Heart left ventricle (tissue), 16 donors: ENCODE measurements at regions not wholly inside any gene's neighbourhood (a gene's known extent, or its start where the extent isn't known, plus 50 kb on each side); places are given as distances from the start of the nearest gene placed in this dataset.

Source experiments
- ATAC-seq, 4 donors: fragments of 200-7000 bp; cut with Tn5 transposase; one replicate each; pipeline ENCODE4 v1.9.1; 2020 to 2022; ENCODE audit warnings: moderate library complexity in 4 of 4, mild to moderate bottlenecking in 3 of 4, moderate number of reproducible peaks in 1 of 4
- DNase-seq, 5 donors: peaks; one replicate each; pipeline ENCODE4 v3.0.0-alpha.2; 2020
- H3K27ac ChIP-seq, 12 donors: fragments of 200-600 bp; sonication (generic) in 4 of 12; one replicate each; pipeline versions ENCODE4 v1.5.0 to v1.8.0; 2016 to 2022; ENCODE audit warnings: mild to moderate bottlenecking in 2 of 12
- H3K27me3 ChIP-seq, 9 donors: fragments of 200-600 bp; sonication (generic) in 2 of 9; one replicate each; pipeline versions ENCODE4 v1.5.1 to v1.8.0; 2016 to 2022; ENCODE audit warnings: mild to moderate bottlenecking in 3 of 9
- H3K36me3 ChIP-seq, 9 donors: fragments of 200-600 bp; sonication (generic) in 2 of 9; one replicate each; pipeline versions ENCODE4 v1.5.0 to v1.8.0; 2018 to 2022; ENCODE audit warnings: mild to moderate bottlenecking in 2 of 9
- H3K4me1 ChIP-seq, 12 donors: fragments of 200-600 bp; sonication (generic) in 4 of 12; one replicate each; pipeline versions ENCODE4 v1.5.0 to v1.8.0; 2016 to 2022; ENCODE audit warnings: mild to moderate bottlenecking in 3 of 12
- H3K4me3 ChIP-seq, 12 donors: fragments of 200-600 bp; sonication (generic) in 4 of 12; one replicate each; pipeline versions ENCODE4 v1.5.0 to v1.8.0; 2017 to 2022; ENCODE audit warnings: mild to moderate bottlenecking in 9 of 12, moderate library complexity in 4 of 12
- H3K9me3 ChIP-seq, 12 donors: fragments of 200-600 bp; sonication (generic) in 4 of 12; one replicate each; pipeline versions ENCODE4 v1.5.0 to v1.8.0; 2016 to 2022; ENCODE audit warnings: mild to moderate bottlenecking in 1 of 12
- POLR2A ChIP-seq, 2 donors: fragments of 450-650 bp; IDR thresholded peaks; one replicate each; pipeline ENCODE4 v1.6.1; 2017; ENCODE audit warnings: antibody characterized with exemption in 2 of 2, mild to moderate bottlenecking in 2 of 2, moderate library complexity in 2 of 2
- WGBS, 4 donors: extraction: QIAGEN DNeasy Blood & Tissue Kit in 2 of 4; methylation state at CpG; one replicate each; pipeline versions ENCODE4 v1.1.5 to v1.1.7; 2013 to 2018; 5-methylcytosine and 5-hydroxymethylcytosine counted together
- intact Hi-C, 10 donors: fragments of 100-400 bp; cut with DNase I; formaldehyde crosslinking; loops; one replicate each; pipeline versions ENCODE4 v1.11.1 to v1.14.2; 2022
- TF ChIP-seq, protein P1 (sequence below), 12 donors: fragments of 200-600 bp; sonication (generic) in 4 of 12; IDR thresholded peaks; one replicate each; pipeline versions ENCODE4 v1.5.0 to v1.8.0; 2018 to 2022; ENCODE audit warnings: antibody characterized with exemption in 12 of 12, mild to moderate bottlenecking in 5 of 12
- donor health status: ischemic (EF 13 %, LVEDD 7.1; RV severe dilation, severe dysfunction).
- donor health status: healthy with polysubstance abuse.
- donor health status: DM: no; HTN: yes; CAD: no.
- donor health status: DM: no; HTN: no; CAD: no.
- donor health status: ischemic (EF 25% LVEDD 6.9; RV normal size, moderate dysfunction).
- donor health status: ischemic (EF 25% LVEDD 5.7; RV mildly dilated, moderate dysfunction).
- donor health status: healthy.
- donor health status: DM: yes; HTN: yes; CAD: no.
- donor health status: ischemic (EF 35%, LVEDD 5.7; RV mildly dilated, moderate dysfunction).
- donor health status: nonischemic (EF 11% LVEDD 7.7; RV severe dilation, severe dysfunction).
- donor health status: DM: yes; HTN: yes; CAD: no.
- donor health status: PGD.
- donor health status: ischemic (EF 29% LVEDD 5.4; RV normal size, mild dysfunction).
- donor health status: nonischemic (EF 23%, LVEDD 6.1; RV moderate dilation, normal function).

DNA sequence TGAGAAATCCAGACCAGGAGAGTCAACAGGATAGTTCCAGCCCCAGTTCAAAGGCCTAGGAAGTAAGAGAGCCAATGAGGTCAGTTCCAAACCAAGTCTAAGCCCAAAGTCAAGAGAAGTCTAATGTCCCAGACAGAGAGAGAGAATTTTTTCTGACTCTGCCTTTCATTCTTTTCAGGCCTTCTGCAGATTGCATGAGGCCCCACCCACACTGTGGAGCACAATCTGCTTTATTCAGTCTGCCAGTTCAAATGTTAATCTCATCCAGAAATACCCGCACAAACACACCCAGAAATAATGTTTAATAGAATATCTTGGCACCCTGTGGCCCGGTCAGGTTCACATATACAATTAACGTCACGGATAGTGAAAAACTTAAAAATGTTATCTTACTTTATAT, 962.4 kb upstream of the SOX9 start:
- no peak overlapping the region for H3K4me3 ChIP-seq
- intact Hi-C loops: no loop called here
- H3K27me3 ChIP-seq: no peaks in the 10 kb centered on the region
- ATAC-seq (no peak), DNase-seq (no peak)
- H3K27ac ChIP-seq: no peak overlapping the region
- 63 to 91% (median 90%) methylated on average over 4 of the region's 4 CpGs for WGBS, 4 donors
- H3K4me1 ChIP-seq: no peaks in the 10 kb centered on the region
- TF ChIP-seq, protein P1, sequence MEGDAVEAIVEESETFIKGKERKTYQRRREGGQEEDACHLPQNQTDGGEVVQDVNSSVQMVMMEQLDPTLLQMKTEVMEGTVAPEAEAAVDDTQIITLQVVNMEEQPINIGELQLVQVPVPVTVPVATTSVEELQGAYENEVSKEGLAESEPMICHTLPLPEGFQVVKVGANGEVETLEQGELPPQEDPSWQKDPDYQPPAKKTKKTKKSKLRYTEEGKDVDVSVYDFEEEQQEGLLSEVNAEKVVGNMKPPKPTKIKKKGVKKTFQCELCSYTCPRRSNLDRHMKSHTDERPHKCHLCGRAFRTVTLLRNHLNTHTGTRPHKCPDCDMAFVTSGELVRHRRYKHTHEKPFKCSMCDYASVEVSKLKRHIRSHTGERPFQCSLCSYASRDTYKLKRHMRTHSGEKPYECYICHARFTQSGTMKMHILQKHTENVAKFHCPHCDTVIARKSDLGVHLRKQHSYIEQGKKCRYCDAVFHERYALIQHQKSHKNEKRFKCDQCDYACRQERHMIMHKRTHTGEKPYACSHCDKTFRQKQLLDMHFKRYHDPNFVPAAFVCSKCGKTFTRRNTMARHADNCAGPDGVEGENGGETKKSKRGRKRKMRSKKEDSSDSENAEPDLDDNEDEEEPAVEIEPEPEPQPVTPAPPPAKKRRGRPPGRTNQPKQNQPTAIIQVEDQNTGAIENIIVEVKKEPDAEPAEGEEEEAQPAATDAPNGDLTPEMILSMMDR (IDR thresholded peaks at IDR 0.05): no peak
- no peak for TF ChIP-seq POLR2A (IDR thresholded peaks at IDR 0.05)
- no peaks in the 10 kb centered on the region for H3K9me3 ChIP-seq
- no peaks in the 10 kb centered on the region for H3K36me3 ChIP-seq

DNA sequence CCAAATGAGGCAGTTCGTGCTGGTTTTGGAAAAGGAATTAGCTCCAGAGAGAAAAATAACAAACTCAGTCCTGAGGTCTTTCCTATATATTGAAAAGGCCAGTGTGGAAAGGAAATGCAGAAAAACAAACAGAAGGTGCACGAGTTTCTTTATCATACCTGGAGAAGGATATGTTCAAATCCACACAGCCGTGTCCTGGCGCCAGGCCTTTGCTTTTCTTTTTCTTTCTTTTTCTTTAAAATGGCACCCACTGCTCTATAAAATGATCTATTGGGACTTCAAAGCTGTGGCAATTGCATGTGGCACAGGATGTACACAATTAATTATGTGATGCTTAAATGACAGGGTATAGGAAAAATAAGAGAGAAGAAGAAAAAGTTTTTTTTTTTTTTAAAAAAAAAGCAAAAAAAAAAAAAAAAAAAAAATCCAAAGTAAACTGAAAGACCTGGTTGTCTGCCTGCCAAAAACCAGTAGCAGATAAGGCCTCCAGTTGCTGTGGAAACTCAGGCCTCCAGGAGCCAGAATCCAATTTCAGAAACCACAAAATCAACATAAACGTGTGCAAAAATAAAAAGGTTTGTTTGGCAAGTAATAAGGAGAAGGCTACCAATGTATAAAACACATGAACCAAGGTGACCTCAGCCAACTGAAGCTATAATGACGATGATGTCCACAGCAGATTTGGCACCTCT, 957.6 kb upstream of the SOX9 start:
- Histone ChIP-seq H3K36me3 (no peaks in the 10 kb centered on the region), H3K27me3 (no peaks in the 10 kb centered on the region), H3K9me3 (no peaks in the 10 kb centered on the region), H3K4me3 (no peak overlapping the region), H3K4me1 (no peaks in the 10 kb centered on the region), H3K27ac (no peak overlapping the region)
- intact Hi-C loops: no loop called here
- TF ChIP-seq, protein P1 (IDR thresholded peaks at IDR 0.05): no peak
- TF ChIP-seq POLR2A (IDR thresholded peaks at IDR 0.05): no peak
- 54 to 64% (median 62%) methylated on average over 6 of the region's 6 CpGs for WGBS, 4 donors
- DNase-seq (no peak), ATAC-seq (no peak)

DNA sequence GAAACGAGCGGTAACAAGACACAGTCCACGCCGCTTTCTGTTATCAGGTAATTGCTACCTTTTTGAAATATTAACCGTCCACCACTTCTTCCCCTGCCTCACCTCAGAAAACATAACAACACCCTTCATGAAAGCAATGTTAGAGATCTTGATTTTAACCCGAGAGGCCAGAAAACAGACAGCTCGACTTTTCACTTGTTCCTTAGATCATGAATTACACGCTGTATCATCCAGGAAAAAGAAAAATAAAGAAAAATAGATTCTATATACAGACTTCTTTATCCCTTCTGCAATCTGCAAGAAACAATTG, 957.1 kb upstream of the SOX9 start:
- no peaks in the 10 kb centered on the region for H3K4me1 ChIP-seq
- H3K27ac ChIP-seq: no peak overlapping the region
- no peak overlapping the region for H3K4me3 ChIP-seq
- no peak for DNase-seq
- no peak for TF ChIP-seq POLR2A (IDR thresholded peaks at IDR 0.05)
- TF ChIP-seq, protein P1 (IDR thresholded peaks at IDR 0.05): no peak
- no peaks in the 10 kb centered on the region for H3K27me3 ChIP-seq
- H3K9me3 ChIP-seq: no peaks in the 10 kb centered on the region
- intact Hi-C loops: no loop called here
- H3K36me3 ChIP-seq: no peaks in the 10 kb centered on the region
- no peak for ATAC-seq
- 74 to 77% (median 76%) methylated on average over 8 of the region's 8 CpGs for WGBS, 4 donors

DNA sequence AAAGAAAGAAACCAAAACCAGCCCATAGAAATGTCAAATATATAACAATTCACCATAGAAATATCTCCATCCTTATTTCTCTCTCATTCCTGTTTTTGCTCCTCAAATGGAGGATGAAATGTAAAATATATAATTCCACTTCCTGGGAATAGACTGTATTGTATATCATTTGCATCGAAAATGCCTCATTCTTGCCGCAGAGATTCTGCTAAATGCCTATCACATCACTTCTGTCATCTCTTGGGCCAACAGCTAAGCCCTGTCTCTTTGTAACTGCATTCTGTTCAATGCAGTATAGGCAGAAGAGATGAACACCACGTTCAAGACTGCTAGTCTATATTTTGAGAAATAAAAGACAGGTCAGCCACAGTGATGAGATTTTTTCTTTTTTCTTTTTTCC, 956.3 kb upstream of the SOX9 start:
- Histone ChIP-seq H3K4me1 (no peaks in the 10 kb centered on the region), H3K27me3 (no peaks in the 10 kb centered on the region), H3K9me3 (no peaks in the 10 kb centered on the region), H3K27ac (no peak overlapping the region), H3K4me3 (no peak overlapping the region), H3K36me3 (no peaks in the 10 kb centered on the region)
- intact Hi-C loops: no loop called here
- ATAC-seq (no peak), DNase-seq (no peak)
- WGBS, 4 donors: 57 to 63% (median 60%) methylated on average over 3 of the region's 3 CpGs
- TF ChIP-seq, protein P1 (IDR thresholded peaks at IDR 0.05): no peak
- no peak for TF ChIP-seq POLR2A (IDR thresholded peaks at IDR 0.05)
